Limb (tissue), 2 donors: ENCODE measurements at regions not wholly inside any gene's neighbourhood (a gene's known extent, or its start where the extent isn't known, plus 50 kb on each side); places are given as distances from the start of the nearest gene placed in this dataset.
"Not testable (repeated sequence)": the region's sequence is repeated elsewhere in the genome, so short reads cannot be mapped to it uniquely, and the experiment has no call there.

ENCODE experiments used
- DNase-seq, 2 donors: peaks; one replicate each; pipeline ENCODE4 v3.0.0-alpha.2; 2016; ENCODE audit errors: extremely low spot score in 2 of 2

- DNase-seq, result no peak
Observed at GRCh38 chr5:21613971-21614488, 1239.1 kb downstream of the CDH12 start.

DNA sequence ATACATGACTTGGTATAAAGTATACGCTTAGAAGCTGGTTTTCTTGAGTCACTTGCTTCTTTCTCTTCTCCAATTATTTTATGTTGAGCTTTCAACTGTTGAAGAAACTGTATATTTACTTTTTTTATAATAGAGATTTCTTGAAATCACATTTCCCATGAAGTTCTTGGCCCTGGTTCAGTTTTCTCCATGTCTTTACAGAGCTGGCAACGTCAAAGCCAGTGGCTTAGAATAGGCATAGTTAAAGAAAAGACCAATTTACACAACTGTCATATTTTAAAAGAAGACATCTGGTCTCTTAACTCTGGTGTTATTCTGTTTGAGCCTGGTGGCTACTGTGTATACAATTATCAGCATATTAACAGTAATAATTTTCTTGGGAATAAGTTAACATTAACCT is 1249.3 kb downstream of the CDH12 start:
- DNase-seq, result no peak

DNA sequence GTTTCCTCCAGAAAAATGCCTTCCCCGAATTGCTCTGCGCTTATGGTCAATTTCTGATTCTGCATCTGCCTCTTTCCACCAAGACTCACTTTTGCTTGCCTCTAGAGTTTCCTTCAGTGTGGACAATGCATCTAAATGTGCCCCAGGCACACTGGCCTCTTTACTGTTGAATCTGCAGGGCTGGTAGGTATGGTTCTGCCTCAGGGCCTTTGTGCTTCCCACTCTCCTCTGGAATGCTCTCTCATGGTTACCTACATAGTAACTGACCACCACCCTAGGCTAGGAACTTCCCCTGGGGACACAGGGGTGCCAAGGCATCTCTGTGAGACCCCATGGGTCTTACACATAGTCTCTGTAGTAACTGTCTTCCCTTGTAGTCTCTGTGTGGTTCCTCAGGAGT is 1258.6 kb downstream of the CDH12 start:
- no peak for DNase-seq

GRCh38 chr5:21593261-21593660 is 1259.9 kb downstream of the CDH12 start:
- DNase-seq, result no peak

DNA sequence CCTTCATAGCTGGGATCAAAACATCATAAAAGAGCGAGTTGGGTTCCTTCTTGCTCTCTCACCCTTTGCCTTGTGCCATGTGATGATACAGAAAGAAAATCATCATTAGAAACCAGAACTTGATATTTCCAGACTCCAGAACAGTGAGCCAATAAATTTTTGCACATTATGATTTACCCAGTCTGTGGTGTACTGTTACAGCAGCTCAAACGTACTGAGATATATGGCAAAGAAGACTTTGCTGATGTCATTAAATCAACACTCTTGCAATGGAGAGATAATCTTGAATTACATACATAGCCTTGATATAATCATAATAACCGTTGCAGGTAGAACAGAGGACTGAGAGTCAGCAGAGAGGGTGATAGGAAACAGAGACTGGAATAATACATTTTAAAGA is 1271.6 kb downstream of the CDH12 start:
- no peak for DNase-seq

- no peak for DNase-seq
Observed at GRCh38 chr5:21574961-21575360, 1278.2 kb downstream of the CDH12 start.

DNA sequence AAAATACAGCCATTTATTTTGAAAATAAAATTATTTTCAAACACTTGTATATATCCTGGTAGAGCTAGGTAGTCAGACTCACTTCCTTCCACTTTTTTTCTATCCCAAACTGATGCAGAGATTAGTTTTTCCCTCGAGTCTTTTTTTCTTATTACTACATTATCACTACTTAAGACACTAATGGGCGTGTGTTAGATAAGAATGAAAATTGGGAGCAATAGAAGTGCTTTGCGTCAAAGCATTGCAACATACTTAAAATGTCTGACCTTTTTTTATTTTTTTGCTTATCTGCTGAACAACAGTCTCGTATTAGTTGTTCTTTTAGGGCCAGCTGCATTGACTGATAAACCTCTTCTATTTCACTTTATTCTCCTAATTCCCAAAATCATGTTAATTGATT is 1278.7 kb downstream of the CDH12 start:
- no peak for DNase-seq

DNA sequence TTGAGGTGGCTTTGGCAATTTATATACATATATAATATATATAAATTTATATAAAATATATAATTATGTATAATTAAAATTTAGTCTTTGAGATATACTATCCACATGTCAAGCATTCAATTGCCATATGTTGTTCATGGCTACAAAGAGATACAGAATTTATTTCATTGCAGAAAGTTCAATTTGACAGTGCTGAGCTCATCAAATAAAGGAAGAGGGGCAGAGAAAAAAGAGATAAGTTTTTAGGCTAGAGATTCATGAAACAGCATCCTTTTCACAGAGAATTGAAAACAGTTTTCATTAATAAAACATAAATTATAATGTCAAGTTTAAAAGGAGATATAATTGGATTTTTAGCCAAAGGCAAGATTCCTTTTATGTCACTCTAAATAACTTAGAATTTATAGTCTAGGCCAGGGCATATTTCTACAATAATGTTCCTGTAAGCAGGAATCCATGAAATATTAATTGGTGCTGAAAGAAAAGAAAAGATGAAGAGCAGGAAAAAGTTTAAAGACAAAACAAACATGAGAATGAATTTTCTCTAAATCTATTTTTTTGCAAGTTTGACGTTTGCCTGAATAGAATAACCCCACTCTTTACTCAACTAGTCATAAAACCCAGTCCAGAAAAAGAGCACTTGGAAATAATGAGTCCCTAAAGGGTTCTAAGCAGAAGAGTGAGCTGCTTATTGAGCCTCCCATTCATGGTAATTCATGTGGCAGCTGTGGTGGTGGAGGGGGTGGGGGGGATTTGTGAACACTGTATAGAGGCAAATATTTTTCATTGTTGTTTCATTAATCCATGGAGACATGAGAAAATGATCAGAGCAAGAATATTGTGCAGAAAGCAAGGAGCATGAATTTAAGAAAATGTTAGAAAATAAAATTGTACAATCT is 1279.5 kb downstream of the CDH12 start:
- no peak for DNase-seq

DNA sequence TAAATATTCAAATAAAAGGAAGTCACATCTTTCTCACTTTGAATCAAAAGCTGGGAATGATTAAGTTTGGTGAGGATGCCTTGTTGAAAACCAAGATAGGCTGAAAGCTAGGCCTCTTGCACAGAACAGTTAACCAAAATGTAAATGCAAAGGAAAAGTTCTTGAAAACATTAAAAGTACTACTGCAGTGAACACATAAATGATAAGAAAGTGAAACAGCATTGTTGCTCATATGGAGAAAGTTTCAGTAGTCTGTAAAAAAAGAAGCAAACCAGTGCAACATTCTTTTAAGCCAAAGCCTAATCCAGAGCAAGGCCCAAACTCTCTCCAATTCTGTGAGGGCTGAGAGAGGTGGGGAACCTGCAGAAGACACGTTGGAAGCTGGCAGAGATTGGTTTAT is 1281.9 kb downstream of the CDH12 start:
- not testable (repeated sequence) for DNase-seq

DNA sequence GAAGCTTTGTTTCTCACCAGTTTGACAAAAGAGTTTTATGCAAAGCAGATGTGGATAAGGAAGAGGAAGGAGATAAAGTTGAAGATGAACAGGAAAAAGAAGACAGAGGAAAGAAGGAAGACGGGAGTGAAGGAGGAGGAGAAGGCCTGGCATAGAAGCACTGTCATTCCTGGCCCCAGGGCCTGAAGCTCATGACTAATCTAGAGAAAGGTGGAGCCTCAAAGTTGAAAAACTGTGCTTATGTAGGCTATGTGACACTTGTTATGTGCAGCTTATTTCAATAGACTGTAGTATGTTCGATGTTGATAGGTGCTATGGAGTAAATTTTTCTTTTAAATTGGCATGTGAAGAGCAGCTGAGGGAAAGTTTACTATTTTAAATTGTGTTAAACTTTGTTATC is 1294.0 kb downstream of the CDH12 start:
- DNase-seq, result not testable (repeated sequence)

- DNase-seq, result not testable (repeated sequence)
Observed at GRCh38 chr5:21552263-21552662, 1300.9 kb downstream of the CDH12 start.

GRCh38 chr5:21550916-21551315 is 1302.2 kb downstream of the CDH12 start:
- not testable (repeated sequence) for DNase-seq

- DNase-seq, result not testable (repeated sequence)
Observed at GRCh38 chr5:21547656-21548055, 1305.5 kb downstream of the CDH12 start.

DNA sequence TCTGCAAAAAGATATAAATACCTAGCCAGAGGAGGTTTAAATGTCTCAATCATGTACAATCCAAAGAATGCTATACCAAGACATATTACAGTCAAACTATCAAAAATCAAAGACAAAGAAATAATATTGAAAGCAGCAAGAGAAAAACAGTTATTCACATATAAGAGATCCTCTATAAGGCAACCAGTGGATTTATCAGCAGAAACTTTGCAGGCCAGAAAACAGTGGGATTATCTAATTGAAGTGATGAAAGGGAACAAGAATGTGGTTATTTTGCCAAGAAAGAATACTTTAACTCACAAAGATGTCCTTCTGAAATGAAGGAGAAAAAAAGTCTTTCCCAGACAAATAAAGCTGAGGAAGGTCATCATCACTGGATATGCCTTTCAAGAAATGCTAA is 1318.0 kb downstream of the CDH12 start:
- DNase-seq, result not testable (repeated sequence)

DNA sequence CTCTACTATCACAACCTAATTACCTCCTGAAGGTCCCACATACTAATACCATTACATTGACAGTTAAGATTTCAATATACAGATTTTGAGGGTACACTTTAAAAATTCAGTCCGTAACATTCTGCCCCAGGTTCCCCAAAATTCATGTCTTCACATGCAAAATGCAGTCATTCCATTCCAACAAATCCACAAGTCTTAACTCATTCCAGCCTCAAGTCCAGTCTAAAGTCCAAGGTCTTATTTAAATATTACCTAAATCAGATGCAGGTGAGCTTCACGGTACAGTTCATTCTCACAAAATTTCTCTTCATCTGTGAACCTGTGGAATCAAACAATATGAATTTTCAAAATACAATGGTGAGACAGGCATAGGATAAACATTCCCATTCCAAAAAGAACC is 1332.0 kb downstream of the CDH12 start:
- DNase-seq, result not testable (repeated sequence)

DNA sequence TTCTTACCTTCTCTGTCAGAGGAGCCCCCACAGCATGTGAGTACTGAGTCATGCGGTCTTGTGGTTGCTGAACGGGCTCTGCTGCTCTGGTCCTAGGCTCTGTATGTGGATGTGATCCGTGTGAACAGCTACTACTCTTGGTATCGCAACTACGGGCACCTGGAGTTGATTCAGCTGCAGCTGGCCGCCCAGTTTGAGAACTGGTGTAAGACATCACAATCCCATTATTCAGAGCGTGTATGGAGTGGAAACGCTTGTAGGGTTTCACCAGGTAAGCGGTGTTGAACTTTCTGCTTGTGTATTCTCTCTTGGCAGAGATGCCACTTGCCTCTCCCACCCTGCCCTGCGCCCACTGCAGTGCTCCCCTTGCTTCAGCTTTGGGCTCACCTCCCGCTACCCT is 1356.2 kb downstream of the CDH12 start:
- not testable (repeated sequence) for DNase-seq

- not testable (repeated sequence) for DNase-seq
Observed at GRCh38 chr5:21496056-21496455, 1357.1 kb downstream of the CDH12 start.

DNA sequence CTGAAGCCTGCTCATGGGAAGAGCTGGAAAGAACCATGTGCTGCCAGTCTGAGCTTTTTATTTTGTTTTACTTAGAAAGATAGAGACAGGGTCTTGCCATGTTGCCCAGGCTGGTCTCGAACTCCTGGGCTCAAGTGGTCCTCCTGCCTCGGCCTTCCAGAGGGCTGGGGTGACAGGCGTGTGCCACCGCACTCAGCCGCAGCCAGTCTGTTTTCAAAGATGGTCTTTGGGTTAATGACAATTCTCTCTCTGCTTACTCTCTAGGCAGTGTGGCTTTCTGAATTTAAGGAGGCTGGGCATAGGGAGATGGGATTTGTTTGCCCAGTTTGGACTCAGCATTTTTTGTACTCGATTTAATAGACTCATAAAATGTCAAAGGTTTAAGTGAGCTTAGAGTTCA is 1357.9 kb downstream of the CDH12 start:
- not testable (repeated sequence) for DNase-seq

DNA sequence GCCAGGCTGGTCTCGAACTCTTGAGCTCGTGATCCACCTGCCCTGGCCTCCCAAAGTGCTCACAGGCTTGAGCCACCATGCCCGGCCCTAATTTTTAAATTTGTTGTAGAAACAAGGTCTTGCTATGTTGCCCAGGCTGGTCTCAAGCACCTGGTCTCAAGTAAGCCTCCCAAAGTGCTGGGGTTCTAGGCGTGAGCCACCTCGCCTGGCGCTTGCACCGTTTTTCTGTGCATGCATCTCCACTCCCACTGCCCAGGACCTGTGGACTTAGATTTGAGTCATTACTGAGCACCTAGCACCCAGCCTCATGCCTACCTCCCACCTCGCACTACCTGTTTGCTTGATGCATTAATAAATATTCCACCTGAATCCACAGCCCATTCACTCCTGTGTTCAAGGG is 1359.1 kb downstream of the CDH12 start:
- DNase-seq, result not testable (repeated sequence)

DNA sequence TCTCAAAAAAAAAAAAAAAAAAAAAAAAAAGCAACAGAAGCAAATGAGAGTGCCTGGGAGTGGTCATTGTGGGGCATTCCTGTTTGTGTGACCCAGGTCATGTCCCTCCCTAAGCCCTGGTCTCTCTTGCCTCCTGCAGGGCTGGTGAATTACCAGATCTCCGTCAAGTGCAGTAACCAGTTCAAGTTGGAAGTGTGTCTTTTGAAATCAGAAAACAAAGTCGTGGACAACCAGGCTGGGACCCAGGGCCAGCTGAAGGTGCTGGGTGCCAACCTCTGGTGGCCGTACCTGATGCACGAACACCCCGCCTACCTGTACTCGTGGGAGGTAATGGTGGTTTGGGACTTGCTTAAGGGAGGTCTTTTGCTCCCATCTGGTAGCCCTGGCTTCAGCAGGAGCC is 1362.0 kb downstream of the CDH12 start:
- DNase-seq, result not testable (repeated sequence)

DNA sequence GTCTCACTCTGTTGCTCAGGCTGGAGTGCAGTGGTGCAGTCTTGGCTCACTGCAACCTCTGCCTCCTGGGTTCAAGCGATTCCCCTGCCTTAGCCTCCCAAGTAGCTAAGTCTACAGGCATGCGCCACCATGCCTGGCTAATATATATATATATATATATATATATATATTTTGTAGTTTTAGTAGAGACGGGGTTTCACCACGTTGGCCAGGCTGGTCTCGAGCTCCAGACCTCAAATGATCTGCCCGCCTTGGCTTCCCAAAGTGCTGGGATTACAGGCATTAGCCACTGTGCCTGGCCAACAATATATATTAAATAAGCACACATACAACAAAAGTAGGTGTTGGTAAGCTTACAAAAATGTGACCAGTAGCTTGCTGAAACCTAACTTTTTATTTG is 1364.3 kb downstream of the CDH12 start:
- not testable (repeated sequence) for DNase-seq

DNA sequence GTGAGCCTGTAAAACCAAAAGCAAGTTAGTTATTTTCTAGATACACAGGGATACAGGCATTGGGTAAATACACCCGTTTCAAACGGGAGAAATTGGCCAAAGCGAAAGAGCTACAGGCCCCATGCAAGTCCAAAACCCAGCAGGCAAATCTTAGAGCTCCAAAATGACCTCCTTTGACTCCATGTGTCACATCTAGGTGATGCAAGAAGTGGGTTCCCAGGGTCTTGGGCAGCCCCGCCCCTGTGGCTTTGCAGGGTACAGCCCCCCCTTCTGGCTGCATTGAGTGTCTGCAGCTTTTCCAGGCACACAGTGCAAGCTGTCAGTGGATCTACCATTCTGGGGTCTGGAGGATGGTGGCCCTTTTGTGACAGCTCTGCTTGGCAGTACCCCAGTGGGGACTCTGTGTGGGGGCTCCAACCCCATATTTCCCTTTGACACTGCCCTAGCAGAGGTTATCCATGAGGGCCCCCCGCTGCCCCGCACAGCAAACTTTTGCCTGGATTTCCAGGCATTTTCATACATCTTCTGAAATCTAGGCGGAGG is 1367.6 kb downstream of the CDH12 start:
- DNase-seq, result peak in 1 of 2 donors; percentile 34

DNA sequence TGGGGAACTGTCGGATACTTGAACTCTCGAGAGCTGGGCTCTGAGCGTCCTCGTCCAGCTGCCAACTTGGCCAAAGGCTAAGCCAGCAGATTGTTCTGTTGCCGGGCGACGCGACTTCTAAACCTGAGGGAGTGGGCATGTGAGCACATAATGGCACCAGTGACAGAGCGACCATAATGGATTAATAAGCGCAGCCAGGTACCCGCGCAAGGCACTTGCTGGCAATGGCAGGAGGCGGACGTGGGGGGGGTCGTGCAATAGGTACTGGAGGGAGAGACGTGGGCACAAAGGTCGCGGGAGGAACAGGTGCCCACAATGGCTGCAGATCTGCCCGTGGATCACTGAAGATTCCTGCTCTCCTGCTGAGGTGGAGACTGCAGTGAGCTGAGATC is 1368.7 kb downstream of the CDH12 start:
- DNase-seq, result not testable (repeated sequence)
